H1 (cell line): ENCODE measurements at regions not wholly inside any gene's neighbourhood (a gene's known extent, or its start where the extent isn't known, plus 50 kb on each side); places are given as distances from the start of the nearest gene placed in this dataset.

Experiments
- CTCF ChIA-PET: fragments of 300-600 bp; sonication (Branson Sonifier 250); formaldehyde crosslinking; loops from one replicate; lab custom pipeline; 2021; ENCODE audit not compliant: partially characterized antibody; lab: Charles Lee
- POLR2A ChIA-PET: fragments of 300-600 bp; sonication (Branson Sonifier 250); formaldehyde crosslinking; loops from one replicate; lab custom pipeline; 2021; ENCODE audit warnings: inconsistent platforms; ENCODE audit not compliant: partially characterized antibody; lab: Charles Lee
- DNase-seq, 2 experiments: peaks; one replicate each; pipeline versions ENCODE4 v3.0.0 to v3.0.0-alpha.2; 2010 to 2022; ENCODE audit warnings: low spot score in 2 of 2, low read depth in 1 of 2, mixed read lengths in 1 of 2
- FAIRE-seq: peaks from 2 replicates; lab custom pipeline; 2011; peaks lifted over from hg19 to GRCh38; lab: Jason Lieb, UNC
- H2AFZ ChIP-seq: 2 replicates; pipeline ENCODE4 v1.8.1; 2012; ENCODE audit warnings: low read length, inconsistent platforms
- H2AK5ac ChIP-seq: 2 replicates; pipeline ENCODE4 v1.6.1; 2013; ENCODE audit warnings: low read depth, low read length
- H2BK120ac ChIP-seq: replicated peaks from 2 replicates; pipeline ENCODE3; 2013; ENCODE audit warnings: low read depth, low read length, inconsistent platforms
- H2BK12ac ChIP-seq: 2 replicates; pipeline ENCODE4 v1.6.1; 2013; ENCODE audit warnings: low read depth, low read length
- H2BK15ac ChIP-seq: 2 replicates; pipeline ENCODE4 v1.6.1; 2013; ENCODE audit warnings: low read length
- H2BK20ac ChIP-seq: 2 replicates; pipeline ENCODE4 v1.6.1; 2013; ENCODE audit warnings: low read length
- H2BK5ac ChIP-seq: 2 replicates; pipeline ENCODE4 v1.6.1; 2013; ENCODE audit warnings: low read depth, low read length
- H3K14ac ChIP-seq: 2 replicates; pipeline ENCODE4 v1.6.1; 2013; ENCODE audit warnings: inconsistent platforms; ENCODE audit not compliant: insufficient read length
- H3K18ac ChIP-seq: 2 replicates; pipeline ENCODE4 v1.6.1; 2013; ENCODE audit warnings: low read length; ENCODE audit errors: extremely low read depth
- H3K23ac ChIP-seq: 2 replicates; pipeline ENCODE4 v1.6.1; 2013; ENCODE audit warnings: inconsistent platforms; ENCODE audit not compliant: insufficient read length
- H3K23me2 ChIP-seq: 2 replicates; pipeline ENCODE4 v1.6.1; 2013; ENCODE audit warnings: low read depth, low read length
- H3K27ac ChIP-seq: 2 replicates; pipeline ENCODE4 v1.6.1; 2011; ENCODE audit warnings: low read depth, low read length, inconsistent platforms
- H3K27me3 ChIP-seq, 4 experiments: replicated peaks in 1 of 4; 1 replicate in 1 of 4; 2 replicates in 3 of 4; pipeline versions ENCODE4 v1.6.1 to v1.8.1; 2011 to 2013; ENCODE audit warnings: low read length in 3 of 4, mild to moderate bottlenecking in 3 of 4, inconsistent platforms in 2 of 4, mixed read lengths in 2 of 4, moderate library complexity in 1 of 4; ENCODE audit not compliant: control insufficient read depth in 3 of 4, insufficient read depth in 3 of 4; ENCODE audit errors: extremely low read depth in 1 of 4
- H3K36me3 ChIP-seq, 4 experiments: 2 replicates each; pipeline versions ENCODE4 v1.6.1 to v1.8.1; 2011 to 2013; ENCODE audit warnings: mild to moderate bottlenecking in 4 of 4, low read length in 3 of 4, moderate library complexity in 2 of 4, control low read depth in 1 of 4, inconsistent platforms in 1 of 4; ENCODE audit not compliant: insufficient read depth in 4 of 4, control insufficient read depth in 2 of 4
- H3K4ac ChIP-seq: replicated peaks from 2 replicates; pipeline ENCODE3; 2013; ENCODE audit warnings: low read length, low read depth, mixed read lengths, inconsistent platforms; ENCODE audit not compliant: insufficient read length
- H3K4me1 ChIP-seq, 4 experiments: replicated peaks in 1 of 4; 1 replicate in 1 of 4; 2 replicates in 3 of 4; pipeline versions ENCODE4 v1.6.1 to v1.8.1; 2011 to 2013; ENCODE audit warnings: low read length in 3 of 4, inconsistent platforms in 2 of 4, mixed read lengths in 1 of 4; ENCODE audit not compliant: insufficient read depth in 4 of 4, control insufficient read depth in 3 of 4
- H3K4me2 ChIP-seq, 2 experiments: 2 replicates each; pipeline versions ENCODE4 v1.6.1 to v1.8.1; 2011 to 2013; ENCODE audit warnings: low read depth in 2 of 2, low read length in 2 of 2, control low read depth in 1 of 2, inconsistent platforms in 1 of 2, mild to moderate bottlenecking in 1 of 2; ENCODE audit not compliant: insufficient read depth in 1 of 2
- H3K4me3 ChIP-seq, 4 experiments: fragments of 200-600, 300-600 bp in 1 of 4; sonication (generic), shearing (Covaris generic), sonication (Bioruptor Twin) in 1 of 4; 2 replicates each; pipeline versions ENCODE4 v1.5.1 to v1.8.1; 2011 to 2016; ENCODE audit warnings: low read length in 4 of 4, low read depth in 3 of 4, control low read depth in 2 of 4, inconsistent platforms in 2 of 4, mild to moderate bottlenecking in 2 of 4, mixed read lengths in 1 of 4, moderate library complexity in 1 of 4; ENCODE audit not compliant: insufficient read depth in 2 of 4; ENCODE audit errors: extremely low read depth in 1 of 4
- H3K56ac ChIP-seq: replicated peaks from 2 replicates; pipeline ENCODE3; 2013; ENCODE audit warnings: low read depth, mild to moderate bottlenecking, mixed read lengths, low read length, inconsistent platforms; ENCODE audit not compliant: insufficient read length
- H3K79me1 ChIP-seq: 2 replicates; pipeline ENCODE4 v1.6.1; 2013; ENCODE audit warnings: low read depth, low read length, control low read depth
- H3K79me2 ChIP-seq, 2 experiments: 2 replicates each; pipeline versions ENCODE4 v1.6.1 to v1.8.1; 2012 to 2013; ENCODE audit warnings: low read length in 2 of 2, mild to moderate bottlenecking in 2 of 2, inconsistent platforms in 1 of 2; ENCODE audit not compliant: insufficient read depth in 2 of 2, control insufficient read depth in 1 of 2
- H3K9ac ChIP-seq, 4 experiments: replicated peaks in 1 of 4; 1 replicate in 1 of 4; 2 replicates in 3 of 4; pipeline versions ENCODE4 v1.6.1 to v1.8.1; 2011 to 2013; ENCODE audit warnings: low read depth in 3 of 4, low read length in 3 of 4, control low read depth in 2 of 4, mild to moderate bottlenecking in 2 of 4, moderate library complexity in 2 of 4, inconsistent platforms in 1 of 4; ENCODE audit errors: extremely low read depth in 1 of 4
- H3K9me3 ChIP-seq, 2 experiments: 2 replicates each; pipeline versions ENCODE4 v1.6.1 to v1.8.1; 2012 to 2013; ENCODE audit warnings: mild to moderate bottlenecking in 2 of 2, moderate library complexity in 2 of 2, control low read depth in 1 of 2, inconsistent platforms in 1 of 2, low read depth in 1 of 2, low read length in 1 of 2, mixed read lengths in 1 of 2; ENCODE audit not compliant: insufficient read depth in 2 of 2
- H4K20me1 ChIP-seq, 2 experiments: replicated peaks in 1 of 2; 2 replicates each; pipeline versions ENCODE3 to v1.8.1; 2011 to 2013; ENCODE audit warnings: inconsistent platforms in 2 of 2, low read length in 2 of 2, mild to moderate bottlenecking in 1 of 2; ENCODE audit not compliant: insufficient read depth in 2 of 2, control insufficient read depth in 1 of 2
- H4K5ac ChIP-seq: 2 replicates; pipeline ENCODE4 v1.6.1; 2013; ENCODE audit warnings: low read length, low read depth, mixed read lengths, inconsistent platforms; ENCODE audit not compliant: insufficient read length
- H4K8ac ChIP-seq: 2 replicates; pipeline ENCODE4 v1.8.0; 2013; ENCODE audit warnings: mild to moderate bottlenecking, moderate library complexity, low read length, inconsistent platforms; ENCODE audit not compliant: insufficient read depth; ENCODE audit errors: extremely low read depth
- H4K91ac ChIP-seq: replicated peaks from 2 replicates; pipeline ENCODE3; 2013; ENCODE audit warnings: low read length, mixed read lengths, inconsistent platforms; ENCODE audit not compliant: insufficient read length
- BCL11A ChIP-seq, 2 experiments: IDR thresholded peaks; one replicate each; pipeline ENCODE4 v1.6.1; 2011; ENCODE audit warnings: low read depth in 2 of 2, low read length in 2 of 2, mild to moderate bottlenecking in 2 of 2
- EGR1 ChIP-seq: IDR thresholded peaks from 2 replicates; pipeline ENCODE4 v1.6.1; 2011; ENCODE audit warnings: low read depth, low read length, borderline replicate concordance
- RBBP5 ChIP-seq: IDR thresholded peaks from 2 replicates; pipeline ENCODE4 v1.7.1; 2012; ENCODE audit warnings: low read depth, mild to moderate bottlenecking, inconsistent platforms, low read length, moderate library complexity, borderline replicate concordance
- TAF1 ChIP-seq: IDR thresholded peaks from 2 replicates; pipeline ENCODE4 v1.6.1; 2011; ENCODE audit warnings: mild to moderate bottlenecking, low read depth, low read length
- WGBS, 2 experiments: shearing (Covaris generic) in 1 of 2; methylation state at CpG; one replicate each; pipeline versions ENCODE4 v1.1.6 to v1.1.7; 2013 to 2015; ENCODE audit warnings: low lambda C conversion rate in 2 of 2, mixed read lengths in 2 of 2, inconsistent platforms in 1 of 2, low coverage in 1 of 2, missing lambda C conversion rate in 1 of 2; ENCODE audit not compliant: insufficient replicate concordance in 2 of 2, insufficient coverage in 1 of 2, insufficient read length in 1 of 2; ENCODE audit errors: extremely low coverage in 1 of 2, missing lambda C conversion rate in 1 of 2; 5-methylcytosine and 5-hydroxymethylcytosine counted together
- TF ChIP-seq, protein P1 (sequence below): IDR thresholded peaks from 2 replicates; pipeline ENCODE4 v1.6.1; 2011; ENCODE audit warnings: low read depth, mild to moderate bottlenecking, low read length; ENCODE audit not compliant: insufficient read depth

DNA sequence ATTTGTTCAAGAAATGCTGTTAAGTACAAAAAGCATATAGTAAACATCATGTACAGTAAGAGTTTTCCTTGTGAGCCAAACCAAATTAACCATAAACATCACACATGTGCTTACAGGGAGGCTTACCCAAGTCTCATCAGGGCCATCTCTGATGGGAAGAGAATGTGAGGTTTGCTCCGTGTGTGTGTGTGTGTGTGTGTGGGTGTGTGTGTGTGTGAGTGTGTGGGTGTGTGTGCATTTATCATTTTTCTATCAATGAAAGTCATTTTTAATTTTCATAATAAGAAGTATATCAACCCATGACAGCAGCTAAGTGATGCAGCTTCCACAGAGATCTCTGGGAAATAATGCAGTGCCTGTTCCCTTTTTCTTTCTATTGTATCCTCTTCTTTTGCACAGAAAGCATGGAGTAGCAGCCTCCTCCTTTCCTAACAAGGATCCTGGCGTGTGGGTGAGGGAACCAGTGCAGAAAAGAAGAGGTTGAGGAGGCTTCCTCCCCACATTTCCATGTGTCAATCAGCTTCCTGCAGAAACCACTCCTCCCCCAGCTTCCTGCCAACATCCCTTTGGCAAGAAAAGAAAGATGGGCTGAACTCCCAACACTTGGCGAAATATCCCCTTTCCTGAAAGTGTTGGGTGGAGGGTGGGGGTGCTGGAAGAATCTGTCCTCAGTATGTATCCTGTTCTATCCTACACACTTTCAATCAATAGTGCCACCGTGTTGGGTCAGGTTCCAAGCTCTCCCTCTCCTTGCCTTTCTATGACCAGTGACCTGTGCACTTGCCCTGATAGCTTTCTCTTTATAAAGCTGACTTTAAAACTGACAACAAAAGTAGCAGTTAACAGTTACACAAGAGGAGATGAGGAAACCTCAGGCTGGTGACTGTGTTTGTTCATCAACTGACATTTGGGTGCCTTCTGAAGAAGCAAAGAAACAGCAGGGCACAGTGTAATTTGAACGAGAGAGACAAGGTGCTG, 251.8 kb upstream of the CITED2 start:
- Histone ChIP-seq H4K8ac (no peak overlapping the region), H2AFZ (no peak overlapping the region), H3K23me2 (no peaks in the 10 kb centered on the region), H3K79me1 (no peaks in the 10 kb centered on the region), H2BK5ac (peak overlapping the region; percentile 41; the same call in 1 of the 2 replicates), H3K36me3 (no peaks in the 10 kb centered on the region), H3K4me3 (no peak overlapping the region), H3K4ac (peak overlapping the region; percentile 3), H3K27ac (no peak overlapping the region), H2BK12ac (peak overlapping the region; percentile 95), H3K4me2 (no peak overlapping the region), H3K18ac (peak overlapping the region; percentile 71), H3K23ac (no peak overlapping the region), H4K20me1 (no peaks in the 10 kb centered on the region), H3K56ac (no peak overlapping the region), H3K79me2 (no peaks in the 10 kb centered on the region), H3K4me1 (peaks cover 3 to 10% (median 7%) of the 10 kb centered on the region in 4 experiments; a peak in 5 of 7 replicates), H2AK5ac (0 out of 2 replicates have a peak overlapping the region, but pooled peaks have one; percentile 85), H3K9me3 (0 out of 4 replicates have a peak, but pooled peaks cover 0 to 5% of the 10 kb centered on the region in 2 experiments), H3K27me3 (no peaks in the 10 kb centered on the region; a peak in 2 of 7 replicates), H3K9ac (no peak overlapping the region), H2BK15ac (0 out of 2 replicates have a peak overlapping the region, but pooled peaks have one; percentile 33), H4K91ac (peak overlapping the region; percentile 6), H3K14ac (no peak overlapping the region), H4K5ac (no peak overlapping the region), H2BK120ac (no peak overlapping the region), H2BK20ac (peak overlapping the region; percentile 90; the same call in 1 of the 2 replicates)
- DNase-seq (no peak), FAIRE-seq (no peak)
- ChIA-PET CTCF (interaction anchor here (1.7 kb wide), 1 partner anchor 11 kb away, joined by 4 read pairs; no protein-coding TSS in a partner anchor), POLR2A (interaction anchor here (2.0 kb wide), 1 partner anchor 252 kb away, joined by 7 read pairs; the partner anchor contains the start of gene CITED2)
- TF ChIP-seq RBBP5 (no peak), BCL11A (IDR thresholded peaks at IDR 0.05; ENCODE audit: low read depth in 2 of 2, low read length in 2 of 2) (no peak), EGR1 (no peak), TAF1 (no peak)
- TF ChIP-seq, protein P1, sequence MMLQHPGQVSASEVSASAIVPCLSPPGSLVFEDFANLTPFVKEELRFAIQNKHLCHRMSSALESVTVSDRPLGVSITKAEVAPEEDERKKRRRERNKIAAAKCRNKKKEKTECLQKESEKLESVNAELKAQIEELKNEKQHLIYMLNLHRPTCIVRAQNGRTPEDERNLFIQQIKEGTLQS = no peak
- WGBS, 2 experiments = 75% methylated on average over 5 of the region's 5 CpGs; no CpG with 5 or more reads in 1 of the 2 experiments
